ENCODE measurements at regions not wholly inside any gene's neighbourhood (a gene's known extent, or its start where the extent isn't known, plus 50 kb on each side); places are given as distances from the start of the nearest gene placed in this dataset.

- Histone ChIP-seq H3K36me3 (no peaks in the 10 kb centered on the region), H3K4me3 (no peak overlapping the region), H3K27ac (no peak overlapping the region), H3K4me1 (no peaks in the 10 kb centered on the region), H3K9me3 (no peaks in the 10 kb centered on the region), H3K27me3 (no peaks in the 10 kb centered on the region)
- 38% methylated on average over 5 of the region's 5 CpGs for WGBS (ENCODE audit: insufficient coverage, low coverage, low lambda C conversion rate, missing lambda C conversion rate)
- intact Hi-C loops (cut with DNase I), result no loop called here
- DNase-seq, result no peak
- no peak for ATAC-seq
- TF ChIP-seq POLR2A (IDR thresholded peaks at IDR 0.05) (no peak), CTCF (IDR thresholded peaks at IDR 0.05) (no peak)
Measured at GRCh38 chr1:34474566-34474965, 280.3 kb upstream of the GJB5 start.

GRCh38 chr1:34476371-34476770, 278.5 kb upstream of the GJB5 start:
- no peaks in the 10 kb centered on the region for H3K36me3 ChIP-seq
- TF ChIP-seq POLR2A (IDR thresholded peaks at IDR 0.05), result no peak
- H3K4me1 ChIP-seq, result no peaks in the 10 kb centered on the region
- 41% methylated on average over 3 of the region's 3 CpGs for WGBS (ENCODE audit: insufficient coverage, low coverage, low lambda C conversion rate, missing lambda C conversion rate)
- no peaks in the 10 kb centered on the region for H3K27me3 ChIP-seq
- intact Hi-C loops (cut with DNase I), result no loop called here
- no peak for DNase-seq
- no peak overlapping the region for H3K4me3 ChIP-seq
- H3K9me3 ChIP-seq, result no peaks in the 10 kb centered on the region
- H3K27ac ChIP-seq, result no peak overlapping the region
- no peak for ATAC-seq

- no peak overlapping the region for H3K4me3 ChIP-seq
Measured at GRCh38 chr1:34477632-34478141, 277.2 kb upstream of the GJB5 start.

GRCh38 chr1:34478515-34479076, 276.3 kb upstream of the GJB5 start:
- no peak overlapping the region for H3K4me3 ChIP-seq
- TF ChIP-seq POLR2A (IDR thresholded peaks at IDR 0.05) (no peak), CTCF (IDR thresholded peaks at IDR 0.05) (no peak)
- H3K4me1 ChIP-seq, result no peaks in the 10 kb centered on the region
- no peak overlapping the region for H3K27ac ChIP-seq
- 28% methylated on average over 3 of the region's 3 CpGs for WGBS (ENCODE audit: insufficient coverage, low coverage, low lambda C conversion rate, missing lambda C conversion rate)
- H3K36me3 ChIP-seq, result no peaks in the 10 kb centered on the region
- H3K27me3 ChIP-seq, result no peaks in the 10 kb centered on the region
- ATAC-seq (no peak), DNase-seq (no peak)
- intact Hi-C loops (cut with DNase I), result no loop called here
- H3K9me3 ChIP-seq, result no peaks in the 10 kb centered on the region

More at GRCh38 chr1:34477632-34478141, 277.2 kb upstream of the GJB5 start:
- no peak for TF ChIP-seq CTCF (IDR thresholded peaks at IDR 0.05)
- WGBS (ENCODE audit: insufficient coverage, low coverage, low lambda C conversion rate, missing lambda C conversion rate), result 44% methylated on average over 2 of the region's 2 CpGs
- Histone ChIP-seq H3K4me1 (no peaks in the 10 kb centered on the region), H3K27ac (no peak overlapping the region), H3K27me3 (no peaks in the 10 kb centered on the region), H3K36me3 (no peaks in the 10 kb centered on the region), H3K9me3 (no peaks in the 10 kb centered on the region)
- ATAC-seq (no peak), DNase-seq (no peak)
- intact Hi-C loops (cut with DNase I), result no loop called here

- Histone ChIP-seq H3K27ac (no peak overlapping the region), H3K9me3 (no peaks in the 10 kb centered on the region), H3K27me3 (no peaks in the 10 kb centered on the region), H3K36me3 (no peaks in the 10 kb centered on the region), H3K4me1 (no peaks in the 10 kb centered on the region), H3K4me3 (no peak overlapping the region)
- TF ChIP-seq CTCF (IDR thresholded peaks at IDR 0.05), result no peak
- TF ChIP-seq POLR2A (IDR thresholded peaks at IDR 0.05), result no peak
- intact Hi-C loops (cut with DNase I), result no loop called here
- 4% methylated on average over 5 of the region's 5 CpGs for WGBS (ENCODE audit: insufficient coverage, low coverage, low lambda C conversion rate, missing lambda C conversion rate)
- DNase-seq (no peak), ATAC-seq (no peak)
Measured at GRCh38 chr1:34479731-34480130, 275.1 kb upstream of the GJB5 start.

All from right lobe of liver (tissue), 6 donors.